CD4-positive, alpha-beta T cell treated with Interleukin-15 for 1 hour (primary cell): ENCODE measurements at regions not wholly inside any gene's neighbourhood (a gene's known extent, or its start where the extent isn't known, plus 50 kb on each side); places are given as distances from the start of the nearest gene placed in this dataset.
"Not testable (repeated sequence)": the region's sequence is repeated elsewhere in the genome, so short reads cannot be mapped to it uniquely, and the experiment has no call there.

Source experiments
- DNase-seq: peaks from one replicate; pipeline ENCODE4 v3.0.0-alpha.2; 2020

DNA sequence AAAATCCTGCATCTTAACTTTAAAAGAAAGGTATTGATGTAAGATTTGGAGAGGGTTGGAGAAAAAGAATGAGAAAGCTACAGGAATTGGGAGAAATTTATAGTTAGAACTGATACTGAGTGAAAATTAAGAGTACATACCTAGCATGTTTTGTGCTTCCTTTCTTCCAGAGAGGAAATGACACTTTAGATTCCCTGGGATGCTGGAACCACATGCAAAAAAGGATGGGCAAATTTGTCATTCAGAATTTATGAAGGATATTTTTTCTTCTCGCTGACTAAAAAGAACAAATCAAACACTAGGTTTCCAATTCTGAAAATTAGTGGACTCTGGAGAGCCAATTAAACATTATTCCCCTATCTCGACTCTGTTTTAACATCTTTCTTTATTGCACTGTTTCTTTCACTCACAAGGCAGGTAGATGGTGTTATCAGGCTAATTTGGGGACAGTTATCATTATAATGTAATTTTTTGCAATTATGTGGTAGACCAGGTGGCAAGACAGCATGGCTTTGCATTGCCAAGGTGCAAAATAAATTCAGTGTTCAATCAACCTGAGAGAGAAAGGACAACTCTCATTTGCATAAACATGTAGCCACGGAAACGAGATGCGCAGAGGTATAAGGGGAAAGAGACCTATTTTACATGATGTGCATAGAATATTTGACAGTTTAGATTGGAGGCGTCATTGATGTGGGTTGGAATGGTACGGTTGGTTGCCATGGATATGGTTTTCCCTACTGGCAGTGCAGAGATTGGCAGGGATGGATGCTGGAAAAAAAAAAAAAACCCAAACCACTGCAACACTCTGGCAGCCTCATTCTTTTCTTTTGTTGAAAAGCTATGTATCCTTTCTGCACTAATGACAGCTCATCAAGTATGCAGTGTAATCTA, 320.4 kb upstream of the CCNH start:
- no peak for DNase-seq

DNA sequence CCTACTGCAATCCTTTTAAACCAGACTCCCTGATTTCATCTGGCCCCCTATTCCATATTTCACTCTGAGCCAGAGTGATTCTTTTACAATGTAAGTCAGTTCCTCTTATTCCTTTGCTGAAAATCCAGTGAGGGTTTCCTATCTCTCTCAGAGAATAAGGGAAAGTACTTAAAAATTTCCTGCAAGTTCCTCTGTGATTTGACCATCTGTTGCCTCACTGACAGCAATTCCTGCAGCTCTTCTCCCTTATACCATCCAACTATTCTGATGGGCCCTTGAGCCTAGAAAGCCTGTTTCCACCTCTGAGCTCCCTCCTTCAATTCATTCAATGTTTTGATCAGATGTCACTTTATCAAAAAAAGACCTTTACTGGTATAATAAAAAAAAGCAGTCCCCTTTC, 317.1 kb upstream of the CCNH start:
- DNase-seq: no peak

DNA sequence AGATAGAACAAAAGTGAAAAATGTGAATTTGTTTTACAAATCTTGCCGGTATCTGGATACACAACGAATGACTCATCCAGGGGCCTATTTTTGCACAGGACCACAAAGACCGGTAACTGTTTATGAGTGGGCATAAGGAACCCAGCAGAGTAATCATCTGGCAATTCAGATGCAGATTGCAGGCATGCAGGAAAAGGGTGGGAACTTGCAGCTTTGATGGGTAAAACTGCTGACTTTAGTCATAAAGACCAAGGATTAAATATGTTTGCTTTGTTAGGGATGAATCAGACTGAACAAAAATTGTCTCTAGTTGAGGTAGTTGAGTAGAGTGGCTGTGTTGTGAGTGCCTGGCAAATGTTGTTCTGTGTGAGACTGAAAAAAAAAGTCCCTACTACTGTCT, 309.6 kb upstream of the CCNH start:
- no peak for DNase-seq

DNA sequence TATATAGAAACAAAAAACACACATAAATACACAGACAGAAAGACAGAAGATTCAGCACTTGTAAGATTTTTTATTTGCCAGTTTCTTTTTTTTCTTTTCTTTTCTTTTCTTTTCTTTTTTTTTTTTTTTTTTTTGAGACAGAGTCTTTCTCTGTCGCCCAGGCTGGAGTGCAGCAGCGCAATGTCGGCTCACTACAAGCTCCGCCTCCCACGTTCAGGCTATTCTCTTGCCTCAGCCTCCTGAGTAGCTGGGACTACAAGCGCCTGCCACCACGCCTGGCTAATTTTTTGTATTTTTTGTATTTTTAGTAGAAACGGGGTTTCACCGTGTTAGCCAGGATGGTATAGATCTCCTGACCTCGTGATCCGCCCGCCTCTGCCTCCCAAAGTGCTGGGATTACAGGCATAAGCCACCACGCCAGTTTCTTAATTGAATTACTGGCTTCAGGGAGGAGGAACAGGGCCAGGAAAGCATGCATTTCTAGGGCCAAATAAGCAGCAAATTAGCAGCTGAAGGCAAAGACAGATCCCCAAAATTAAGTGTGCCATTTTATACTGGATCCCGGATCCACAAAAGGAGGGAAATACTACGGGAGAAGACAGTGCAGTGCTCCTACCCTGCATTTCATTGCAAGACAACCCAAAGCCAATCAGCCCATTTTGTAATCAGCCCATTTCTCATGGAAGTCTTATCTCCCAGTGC, 305.6 kb upstream of the CCNH start:
- not testable (repeated sequence) for DNase-seq

DNA sequence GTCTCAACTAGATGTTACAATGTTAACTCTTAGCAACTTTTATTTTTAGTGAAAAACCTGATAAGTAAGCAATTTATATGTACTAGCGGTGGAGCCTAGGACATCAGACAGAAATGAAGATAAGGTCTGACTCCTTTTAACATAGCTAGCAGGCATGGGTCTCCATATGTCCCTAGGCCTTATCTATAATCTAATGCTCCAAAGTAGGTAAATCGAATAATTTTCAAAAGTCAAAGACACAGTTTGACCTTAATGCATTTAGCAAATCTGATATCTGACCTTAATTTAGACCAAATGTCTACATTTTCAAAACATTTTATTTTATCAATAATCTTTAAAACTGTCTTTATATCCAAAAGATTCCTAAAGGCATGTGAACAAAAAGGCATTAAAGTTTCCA, 305.0 kb upstream of the CCNH start:
- DNase-seq: no peak

DNA sequence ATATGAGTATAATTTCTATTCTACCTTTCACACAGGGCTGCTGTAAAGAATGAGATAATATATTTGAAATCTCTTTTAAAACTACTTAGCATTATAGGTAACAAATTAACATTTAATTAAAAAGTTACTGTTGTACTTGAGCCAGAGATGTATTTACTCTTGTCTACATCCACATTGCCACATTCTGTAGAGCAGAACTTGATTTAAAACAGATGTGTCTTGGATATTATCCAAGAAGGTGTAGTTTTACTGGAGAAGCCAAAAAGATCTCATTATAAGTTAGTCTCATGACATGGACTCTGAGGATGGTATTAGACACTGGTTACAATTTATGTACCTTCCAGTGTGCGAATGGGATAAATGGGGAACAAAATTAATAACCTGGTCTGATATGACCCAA, 293.1 kb upstream of the CCNH start:
- DNase-seq: no peak

DNA sequence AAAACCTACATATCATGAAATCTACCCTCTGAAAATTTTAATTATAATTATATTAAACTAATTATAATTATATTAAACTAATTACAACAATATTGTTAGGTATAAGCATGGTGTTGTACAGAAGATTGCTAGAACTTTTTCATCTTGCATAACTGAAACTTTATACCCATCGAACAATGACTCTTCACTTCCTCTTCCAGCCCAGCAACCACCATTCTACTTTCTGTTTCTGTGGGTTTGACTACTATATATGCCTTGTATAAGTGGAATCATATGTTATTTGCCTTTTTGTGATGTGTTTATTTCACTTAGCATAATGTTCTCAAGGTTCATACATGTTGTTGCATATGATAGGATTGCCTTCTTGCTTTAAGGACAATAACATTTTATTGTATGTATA, 274.2 kb upstream of the CCNH start:
- no peak for DNase-seq

DNA sequence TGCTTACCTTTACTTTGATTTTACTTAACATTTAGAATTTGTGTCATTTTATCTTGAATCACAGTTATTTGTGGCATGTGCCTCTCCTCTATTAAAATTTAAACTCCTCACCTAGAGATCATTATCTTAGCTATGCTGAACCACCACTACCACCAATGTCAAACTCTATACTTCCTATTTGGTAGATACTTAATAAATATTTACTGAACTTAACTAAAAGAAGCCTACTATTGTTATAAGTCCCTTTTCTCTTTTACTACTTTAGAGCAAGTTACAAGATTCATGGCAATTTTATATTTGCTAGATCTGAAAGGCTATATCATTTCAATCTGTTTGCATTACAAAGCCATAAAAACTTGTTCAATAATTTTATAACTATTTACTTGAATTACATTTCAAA, 273.3 kb upstream of the CCNH start:
- DNase-seq: no peak

DNA sequence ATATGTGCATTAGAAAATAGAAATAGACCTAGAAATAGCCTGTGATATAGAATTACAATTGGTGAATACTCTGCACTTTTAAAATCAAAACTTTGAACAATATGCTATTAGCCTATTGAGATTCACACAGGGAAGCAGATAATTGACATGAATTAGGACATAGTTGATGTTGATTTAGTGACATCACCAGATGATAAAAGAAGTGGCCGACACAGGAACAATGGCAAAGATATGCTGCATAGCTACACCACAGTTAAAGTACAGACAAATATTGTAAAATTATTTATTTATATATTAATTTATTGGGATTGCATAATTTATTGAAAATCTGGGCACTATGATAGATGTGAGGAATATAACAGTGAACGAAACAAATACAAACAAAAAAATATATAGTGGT, 261.5 kb upstream of the CCNH start:
- DNase-seq: no peak

DNA sequence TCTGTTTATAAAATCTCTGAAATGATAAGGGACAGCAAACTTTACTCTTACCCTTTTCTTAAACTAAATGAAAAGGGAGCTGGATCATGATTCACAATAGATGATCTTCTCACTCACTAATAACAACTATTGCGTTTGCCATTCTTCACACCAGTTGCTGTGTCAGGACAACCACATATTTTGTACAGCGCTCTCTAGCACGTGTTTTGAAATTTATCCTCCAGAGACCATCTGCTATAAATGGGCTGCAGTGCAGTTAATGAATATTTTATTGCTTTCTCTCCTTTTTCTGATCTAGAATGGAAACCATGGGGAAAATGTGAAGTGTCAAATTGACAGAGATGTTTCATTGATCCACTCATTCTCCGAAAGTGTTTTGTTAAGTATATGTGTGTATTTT, 258.4 kb upstream of the CCNH start:
- no peak for DNase-seq

DNA sequence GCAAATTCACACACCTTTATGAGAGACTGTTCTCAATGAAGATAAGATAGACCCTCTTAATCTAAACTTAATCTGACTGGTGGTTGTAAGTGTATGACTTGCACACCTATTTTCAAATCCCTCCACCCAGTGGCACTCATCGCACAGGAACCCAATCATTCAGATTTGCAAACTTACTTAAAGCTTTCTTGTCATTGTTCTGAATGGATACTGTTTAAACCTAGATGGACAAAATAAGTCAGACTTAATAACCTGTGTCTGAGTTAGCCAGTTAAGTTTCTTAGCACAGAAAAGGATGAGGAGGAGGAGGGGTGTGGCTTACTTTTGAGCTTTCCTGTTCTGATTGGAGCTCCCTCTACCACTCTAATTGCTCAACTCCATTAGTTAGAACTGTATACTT, 252.4 kb upstream of the CCNH start:
- no peak for DNase-seq

DNA sequence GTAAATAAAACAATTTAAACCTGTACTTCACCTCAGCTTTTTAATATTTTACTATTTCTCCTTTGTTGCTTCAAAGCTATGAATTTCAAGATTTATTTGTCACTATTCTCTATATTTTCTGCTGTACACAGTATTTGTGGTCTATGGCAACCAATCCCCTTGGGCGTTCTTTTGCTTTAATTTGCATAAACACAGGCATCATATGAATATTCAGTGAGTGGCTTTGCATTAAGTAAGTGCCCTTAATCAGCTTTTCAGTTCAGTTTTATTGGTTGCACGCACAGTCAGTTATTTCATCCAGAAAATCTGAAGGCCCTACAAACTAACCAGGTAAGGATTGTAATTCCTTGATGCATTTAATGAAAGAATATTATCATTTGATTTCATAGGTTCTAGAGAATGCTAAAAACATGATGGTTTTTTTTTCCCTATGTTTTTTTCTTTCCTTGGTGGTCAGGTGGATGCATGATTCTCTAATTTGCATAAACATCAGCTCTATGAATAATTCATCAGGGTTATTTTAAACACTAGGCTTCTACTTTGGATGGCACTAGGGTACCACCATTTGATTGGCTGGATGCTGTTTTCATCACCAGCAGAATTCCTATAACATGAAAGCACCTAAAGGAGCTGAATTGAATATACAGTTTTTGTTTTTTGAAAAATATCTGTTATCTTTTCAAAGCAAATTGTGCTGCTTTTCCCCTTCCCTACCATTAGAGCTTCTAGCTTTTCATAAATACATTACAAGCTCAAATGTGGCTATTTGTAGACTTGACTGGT, 249.2 kb upstream of the CCNH start:
- DNase-seq: no peak

DNA sequence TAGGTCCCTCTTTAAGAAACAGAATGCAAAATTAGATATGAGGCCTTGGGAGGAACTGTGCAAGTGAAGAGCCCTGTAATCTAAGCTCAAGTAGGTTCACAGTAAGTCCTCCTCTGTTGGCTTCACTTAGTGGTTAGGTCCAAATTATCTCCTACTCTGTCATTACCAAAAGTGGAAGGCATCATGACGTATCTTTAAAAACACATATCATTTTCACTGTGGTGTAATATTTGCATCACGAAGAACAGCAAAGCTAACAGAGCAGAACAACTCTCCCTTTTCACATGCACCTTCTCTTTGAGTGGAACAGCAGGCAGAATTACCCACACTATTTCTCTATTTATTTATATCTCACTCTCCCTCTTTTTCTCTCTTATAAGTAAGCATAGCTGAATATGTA, 240.5 kb upstream of the CCNH start:
- no peak for DNase-seq

DNA sequence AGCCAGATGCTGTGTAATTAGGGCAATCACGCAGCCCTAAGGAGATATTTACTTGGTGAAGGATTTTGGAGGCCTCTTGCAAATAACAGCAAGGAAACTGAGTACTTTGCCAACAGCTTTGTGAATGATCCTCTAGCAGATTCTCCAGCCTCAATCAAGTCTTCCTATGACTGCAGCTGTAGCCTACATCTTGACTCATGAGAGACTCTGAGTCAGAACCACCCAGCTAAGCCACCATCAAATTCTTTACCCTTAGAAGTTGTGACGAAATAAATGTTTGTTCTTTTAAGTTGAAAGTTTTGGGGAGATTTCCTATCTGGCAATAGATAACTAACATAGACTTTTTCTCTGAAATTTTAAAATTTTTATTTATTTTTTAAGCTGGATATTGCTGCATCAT, 237.6 kb upstream of the CCNH start:
- no peak for DNase-seq

DNA sequence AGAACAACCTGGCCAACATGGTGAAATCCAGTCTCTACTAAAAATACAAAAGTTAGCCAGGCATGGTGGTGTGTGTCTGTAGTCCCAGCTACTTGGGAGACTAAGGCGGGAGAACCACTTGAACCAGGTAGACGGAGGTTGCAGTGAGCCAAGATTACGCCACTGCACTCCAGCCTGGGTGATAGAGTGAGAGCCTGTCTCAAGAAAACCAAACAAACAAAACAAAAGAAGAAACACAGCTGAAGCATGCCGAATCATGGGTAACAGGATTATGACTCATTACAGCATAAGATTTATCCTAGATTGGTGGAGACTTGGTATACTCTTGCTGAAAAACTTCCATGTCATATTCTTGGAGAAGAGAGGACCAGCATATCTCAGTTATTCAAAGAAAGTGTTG, 236.7 kb upstream of the CCNH start:
- no peak for DNase-seq

DNA sequence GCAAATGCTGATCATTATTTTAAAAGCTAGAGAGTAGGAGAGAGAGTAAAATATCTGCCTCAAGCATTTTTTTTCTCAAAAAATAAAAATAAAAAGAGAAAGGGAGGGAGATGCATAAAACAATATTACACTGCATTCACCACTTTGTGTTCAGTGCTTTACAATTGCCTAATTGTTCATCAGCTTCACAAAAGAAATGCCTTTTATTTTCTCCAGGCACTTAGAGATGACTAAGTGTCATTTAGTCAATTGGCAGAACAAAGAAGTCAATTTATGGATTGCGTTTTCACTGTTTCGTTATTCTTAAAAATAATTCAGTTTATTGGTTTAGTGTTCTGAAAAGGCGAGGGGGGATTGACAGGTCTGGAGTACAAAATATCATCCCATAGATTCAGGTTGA, 232.5 kb upstream of the CCNH start:
- no peak for DNase-seq

DNA sequence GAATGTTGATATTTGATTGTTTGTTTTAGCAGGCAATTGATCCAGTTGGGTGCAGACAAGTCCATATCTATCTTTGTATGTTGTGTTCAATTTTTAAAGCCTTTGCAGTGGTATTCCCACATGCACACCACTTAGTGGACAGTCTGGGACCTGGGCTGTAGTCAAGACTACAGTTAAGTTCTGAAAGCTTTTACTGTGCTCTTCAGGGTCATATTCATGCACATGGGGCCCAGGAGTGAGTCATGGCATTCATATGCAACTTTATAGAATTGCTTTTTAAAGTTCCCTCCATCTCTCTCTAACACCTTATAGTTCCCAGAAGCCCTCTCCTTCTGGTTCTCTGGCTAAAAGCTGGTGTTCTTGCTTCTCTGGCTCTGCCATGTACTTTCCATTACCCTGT, 228.2 kb upstream of the CCNH start:
- DNase-seq: no peak

DNA sequence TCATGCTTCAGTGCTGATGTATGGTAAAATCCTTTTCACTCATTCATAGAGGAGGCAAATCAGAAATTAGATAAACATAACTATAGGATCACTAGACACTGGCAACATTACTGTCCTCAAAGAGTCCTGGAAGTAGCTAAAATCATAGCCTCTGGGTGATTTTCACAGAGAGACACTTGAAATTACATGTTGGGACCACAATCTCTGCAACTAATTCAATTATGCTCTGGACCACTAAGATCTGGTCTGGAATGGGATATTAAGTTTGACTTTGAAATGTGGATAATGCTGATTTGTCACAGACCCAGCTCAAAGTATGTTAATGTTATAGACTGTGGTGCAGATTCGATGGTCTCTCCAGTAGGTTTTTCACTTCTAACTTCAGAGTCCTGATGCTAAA, 214.6 kb upstream of the CCNH start:
- DNase-seq: no peak

DNA sequence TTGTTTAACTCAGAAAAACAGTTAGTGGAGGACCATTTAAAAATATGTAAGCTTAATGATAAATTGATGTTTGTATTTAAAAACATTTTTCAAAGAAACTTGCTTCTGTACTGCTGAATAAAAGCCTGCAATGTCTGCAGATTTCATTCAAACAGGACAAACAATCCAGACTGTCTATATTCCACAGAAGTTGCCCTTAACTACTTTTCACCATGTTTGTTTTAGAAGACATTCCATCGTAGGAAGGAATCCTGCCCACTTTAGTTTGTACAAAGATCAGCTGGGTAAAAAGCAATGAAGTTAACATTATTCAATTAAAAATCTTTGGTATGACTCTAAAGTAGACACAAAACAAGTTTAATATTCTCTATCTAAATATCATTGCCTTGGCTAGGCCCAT, 195.7 kb upstream of the CCNH start:
- DNase-seq: no peak

DNA sequence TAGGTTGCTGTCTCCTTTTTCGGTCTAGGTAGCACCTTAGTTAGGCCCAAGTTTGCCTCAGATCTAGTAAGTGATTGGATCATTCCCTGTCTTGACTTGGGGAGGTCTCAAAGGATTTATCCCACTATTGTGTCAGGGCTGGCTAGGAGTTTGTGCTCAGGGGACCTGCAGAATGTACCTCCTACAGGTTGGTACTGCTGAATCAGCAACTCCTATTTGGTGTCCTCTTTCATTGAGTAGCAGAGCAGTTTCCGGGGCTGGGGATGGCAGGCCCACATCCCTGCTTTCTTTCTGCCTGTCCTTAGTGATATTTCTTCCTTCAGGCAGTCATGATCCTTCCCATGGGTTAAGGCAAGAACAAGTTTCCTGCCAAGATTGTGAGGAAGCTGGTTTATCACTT, 192.9 kb upstream of the CCNH start:
- DNase-seq: no peak

DNA sequence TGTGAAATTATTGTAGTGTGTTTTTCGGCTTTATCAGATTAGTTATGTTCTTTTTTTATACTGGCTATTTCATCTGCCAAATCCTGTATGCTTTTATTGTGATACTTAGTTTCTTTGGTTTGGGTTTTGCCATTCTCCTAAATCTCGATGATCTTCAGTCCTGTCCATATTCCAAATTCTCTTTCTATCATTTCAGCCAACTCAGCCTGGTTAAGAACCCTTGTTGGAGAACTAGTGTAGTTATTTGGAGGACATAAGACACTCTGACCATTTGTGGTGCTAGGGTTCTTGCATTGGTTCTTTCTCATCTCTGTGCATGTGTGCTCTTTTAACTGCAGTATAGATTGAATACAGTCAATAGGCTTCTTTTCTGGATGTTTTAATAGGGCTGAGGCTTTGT, 187.0 kb upstream of the CCNH start:
- DNase-seq: no peak

DNA sequence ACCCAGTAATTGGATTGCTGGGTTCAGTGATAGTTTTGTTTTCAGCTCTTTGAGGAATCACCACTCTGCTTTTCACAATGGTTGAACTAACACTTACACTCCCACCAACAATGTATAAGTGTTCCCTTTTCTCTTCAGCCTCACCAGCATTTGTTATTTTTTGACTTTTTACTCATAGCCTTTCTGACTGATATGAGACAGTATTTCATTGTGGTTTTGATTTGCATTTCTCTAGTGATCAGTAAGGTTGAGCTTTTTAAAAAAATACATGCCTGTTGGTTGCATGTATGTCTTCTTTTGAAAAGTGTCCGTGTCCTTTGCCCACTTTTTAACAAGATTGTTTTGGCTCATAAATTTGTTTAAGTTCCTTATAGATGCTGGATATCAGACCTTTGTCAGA, 185.7 kb upstream of the CCNH start:
- no peak for DNase-seq

DNA sequence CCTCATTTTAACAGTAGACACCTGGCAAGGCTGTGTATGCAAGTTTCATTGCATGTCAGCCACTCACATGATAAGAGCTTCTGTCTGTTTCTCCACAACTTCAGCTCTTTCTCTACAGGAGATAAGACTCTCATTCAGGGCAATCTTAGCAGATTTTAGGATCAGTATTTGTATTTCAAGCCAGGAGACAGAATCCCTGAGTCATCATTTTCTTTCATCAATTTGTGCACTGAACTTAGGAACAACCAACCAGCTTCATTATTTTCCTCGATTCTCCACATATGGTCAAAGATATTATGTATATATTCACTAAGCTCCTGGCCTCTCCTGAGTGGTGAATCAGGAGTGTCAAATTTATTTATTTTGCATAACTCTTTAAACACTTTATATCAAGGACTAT, 181.8 kb upstream of the CCNH start:
- no peak for DNase-seq

DNA sequence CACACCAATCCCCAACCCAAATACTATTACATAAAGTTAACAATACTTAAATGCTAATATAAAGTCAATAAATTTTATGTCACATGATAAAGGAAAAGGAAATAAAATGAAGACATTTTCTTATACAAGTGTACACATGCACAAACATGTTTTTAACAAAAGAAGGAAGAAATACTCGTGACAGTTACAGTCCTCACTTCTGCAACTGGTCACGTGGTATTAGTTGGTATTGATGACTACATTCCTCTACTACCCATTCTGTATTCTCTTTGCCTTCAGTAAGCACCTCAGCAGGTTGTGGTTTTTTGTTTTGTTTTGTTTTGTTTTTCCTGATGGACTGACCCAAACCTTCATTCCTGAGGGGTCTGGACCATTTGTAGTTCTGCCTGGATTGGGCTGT, 176.9 kb upstream of the CCNH start:
- DNase-seq: no peak
